H1 (cell line): ENCODE measurements at regions not wholly inside any gene's neighbourhood (a gene's known extent, or its start where the extent isn't known, plus 50 kb on each side); places are given as distances from the start of the nearest gene placed in this dataset.

Experiments
- CHD7 ChIP-seq: fragments of 300-600 bp; sonication (generic); IDR thresholded peaks from 2 replicates; pipeline ENCODE4 v1.7.1; 2012; ENCODE audit warnings: low read length, moderate library complexity, mild to moderate bottlenecking, inconsistent platforms; ENCODE audit not compliant: insufficient replicate concordance
- KDM4A ChIP-seq: IDR thresholded peaks from one replicate; pipeline ENCODE4 v1.7.1; 2012; ENCODE audit warnings: low read depth, mild to moderate bottlenecking, moderate library complexity, low read length, inconsistent platforms; ENCODE audit not compliant: severe bottlenecking
- RAD21 ChIP-seq, 2 experiments: IDR thresholded peaks in 1 of 2; conservative IDR thresholded peaks in 1 of 2; 2 replicates each; pipeline ENCODE4 v1.6.1; 2011; ENCODE audit warnings: low read depth in 2 of 2, low read length in 2 of 2, improper control_type of control experiment in 1 of 2, inconsistent platforms in 1 of 2, mild to moderate bottlenecking in 1 of 2, moderate library complexity in 1 of 2
- TEAD4 ChIP-seq: IDR thresholded peaks from 2 replicates; pipeline ENCODE4 v1.6.1; 2012; ENCODE audit warnings: low read depth, low read length, inconsistent platforms, mixed read lengths

- TF ChIP-seq CHD7 = no peak
- no peak for TF ChIP-seq KDM4A
- TF ChIP-seq TEAD4 = no peak
- peak; percentile 68 to 77 for TF ChIP-seq RAD21 (IDR thresholded peaks at IDR 0.05 in 1 of 2, conservative IDR thresholded peaks at IDR 0.05 in 1 of 2; ENCODE audit: low read depth in 2 of 2, low read length in 2 of 2)
Measured at GRCh38 chr4:180828455-180829018, 1414.7 kb upstream of the TENM3 start (continued).
